ENCODE measurements at regions not wholly inside any gene's neighbourhood (a gene's known extent, or its start where the extent isn't known, plus 50 kb on each side); places are given as distances from the start of the nearest gene placed in this dataset.

DNA sequence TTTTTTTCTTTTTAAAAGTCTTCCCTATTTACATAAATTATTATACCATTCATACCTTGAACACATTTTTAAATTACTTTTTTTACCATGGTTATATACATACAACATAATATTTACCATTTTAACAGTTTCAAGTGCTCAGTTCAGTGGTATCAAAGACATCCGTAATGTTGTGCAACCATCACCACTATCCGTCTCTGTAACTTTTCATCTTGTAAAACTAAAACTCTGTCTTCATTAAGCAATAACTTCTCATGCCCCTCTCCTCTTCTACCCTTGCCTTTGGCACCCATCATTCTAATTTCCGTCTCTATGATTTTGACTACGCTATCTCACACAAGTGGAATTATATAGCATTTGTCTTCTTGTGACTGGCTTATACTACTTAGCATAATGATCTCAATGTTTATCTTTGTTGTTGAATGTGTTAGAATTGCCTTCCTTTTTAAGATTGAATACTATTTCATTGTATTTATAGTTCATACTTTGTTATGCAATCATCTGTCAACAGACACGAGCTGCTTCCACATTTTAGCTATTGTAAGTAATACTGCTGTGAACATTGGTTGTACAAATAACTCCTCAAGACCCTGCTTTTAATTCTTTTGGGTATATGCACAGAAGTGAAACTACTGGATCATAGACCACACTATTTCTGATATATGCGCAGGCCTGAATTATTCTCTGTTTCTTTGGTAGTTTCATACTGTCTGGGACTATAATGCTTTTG lies 689.5 kb upstream of the NCAM2 start:
- H3K9ac ChIP-seq (ENCODE audit: low read depth, low read length) = no peak overlapping the region
- no peak overlapping the region for H3K4me2 ChIP-seq (ENCODE audit: insufficient read depth, low read length)
- DNase-seq = no peak
- no peaks in the 10 kb centered on the region for H3K36me3 ChIP-seq (ENCODE audit: insufficient read depth, low read length)
- no peak overlapping the region for H3K27ac ChIP-seq (ENCODE audit: low read length)
- no peaks in the 10 kb centered on the region for H3K4me1 ChIP-seq (ENCODE audit: insufficient read depth, low read length)
- H3K4me3 ChIP-seq (ENCODE audit: low read depth in 1 of 2, low read length in 2 of 2) = no peak overlapping the region
- H3K79me2 ChIP-seq (ENCODE audit: insufficient read depth, low read length) = no peaks in the 10 kb centered on the region
- no peaks in the 10 kb centered on the region for H4K20me1 ChIP-seq (ENCODE audit: insufficient read depth, low read length)
- H2AFZ ChIP-seq (ENCODE audit: low read depth, low read length) = no peak overlapping the region
- no peaks in the 10 kb centered on the region for H3K27me3 ChIP-seq (ENCODE audit: insufficient read depth, low read length, poor library complexity)
- H3K9me3 ChIP-seq (ENCODE audit: insufficient read depth, low read length, severe bottlenecking) = no peaks in the 10 kb centered on the region
- TF ChIP-seq, protein P1, sequence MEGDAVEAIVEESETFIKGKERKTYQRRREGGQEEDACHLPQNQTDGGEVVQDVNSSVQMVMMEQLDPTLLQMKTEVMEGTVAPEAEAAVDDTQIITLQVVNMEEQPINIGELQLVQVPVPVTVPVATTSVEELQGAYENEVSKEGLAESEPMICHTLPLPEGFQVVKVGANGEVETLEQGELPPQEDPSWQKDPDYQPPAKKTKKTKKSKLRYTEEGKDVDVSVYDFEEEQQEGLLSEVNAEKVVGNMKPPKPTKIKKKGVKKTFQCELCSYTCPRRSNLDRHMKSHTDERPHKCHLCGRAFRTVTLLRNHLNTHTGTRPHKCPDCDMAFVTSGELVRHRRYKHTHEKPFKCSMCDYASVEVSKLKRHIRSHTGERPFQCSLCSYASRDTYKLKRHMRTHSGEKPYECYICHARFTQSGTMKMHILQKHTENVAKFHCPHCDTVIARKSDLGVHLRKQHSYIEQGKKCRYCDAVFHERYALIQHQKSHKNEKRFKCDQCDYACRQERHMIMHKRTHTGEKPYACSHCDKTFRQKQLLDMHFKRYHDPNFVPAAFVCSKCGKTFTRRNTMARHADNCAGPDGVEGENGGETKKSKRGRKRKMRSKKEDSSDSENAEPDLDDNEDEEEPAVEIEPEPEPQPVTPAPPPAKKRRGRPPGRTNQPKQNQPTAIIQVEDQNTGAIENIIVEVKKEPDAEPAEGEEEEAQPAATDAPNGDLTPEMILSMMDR (IDR thresholded peaks at IDR 0.05; ENCODE audit: borderline replicate concordance, extremely low read depth, low read length, poor library complexity, severe bottlenecking) = no peak
- no peak for TF ChIP-seq EZH2 (IDR thresholded peaks at IDR 0.05; ENCODE audit: borderline replicate concordance, low read depth, low read length, severe bottlenecking)
- ATAC-seq (ENCODE audit: insufficient read depth, low read depth) = no peak

DNA sequence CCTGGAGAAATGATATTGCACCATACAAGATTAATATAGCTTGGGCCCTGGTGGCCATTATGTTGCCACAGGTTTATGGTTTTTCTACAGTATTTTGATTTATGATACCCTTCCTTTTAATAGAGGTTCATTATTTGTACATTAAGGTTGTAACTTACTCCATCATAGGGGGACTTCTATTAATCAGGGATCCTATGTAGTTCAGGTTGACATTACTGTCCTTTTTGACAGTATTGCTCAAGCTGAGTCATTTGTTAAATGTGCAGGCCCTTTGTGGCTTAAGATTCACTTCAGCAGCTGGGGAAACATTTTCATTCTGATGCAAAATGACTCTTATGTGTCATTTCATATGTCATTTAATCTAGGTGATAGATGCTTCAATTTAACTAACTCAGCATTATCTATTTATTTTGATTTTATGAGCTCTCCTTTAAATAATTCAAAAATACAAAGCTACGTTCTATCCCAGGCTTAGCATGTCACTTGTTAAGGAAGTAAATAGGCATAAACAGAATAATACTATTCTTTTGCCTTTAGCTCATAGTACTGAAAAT lies 686.9 kb upstream of the NCAM2 start:
- no peaks in the 10 kb centered on the region for H4K20me1 ChIP-seq (ENCODE audit: insufficient read depth, low read length)
- no peak overlapping the region for H3K27ac ChIP-seq (ENCODE audit: low read length)
- no peak for ATAC-seq (ENCODE audit: insufficient read depth, low read depth)
- H3K36me3 ChIP-seq (ENCODE audit: insufficient read depth, low read length) = no peaks in the 10 kb centered on the region
- TF ChIP-seq, protein P1 (IDR thresholded peaks at IDR 0.05; ENCODE audit: borderline replicate concordance, extremely low read depth, low read length, poor library complexity, severe bottlenecking) = no peak
- no peak for TF ChIP-seq EZH2 (IDR thresholded peaks at IDR 0.05; ENCODE audit: borderline replicate concordance, low read depth, low read length, severe bottlenecking)
- H3K9me3 ChIP-seq (ENCODE audit: insufficient read depth, low read length, severe bottlenecking) = no peaks in the 10 kb centered on the region
- no peak for DNase-seq
- no peaks in the 10 kb centered on the region for H3K79me2 ChIP-seq (ENCODE audit: insufficient read depth, low read length)
- H3K4me2 ChIP-seq (ENCODE audit: insufficient read depth, low read length) = no peak overlapping the region
- no peak overlapping the region for H3K9ac ChIP-seq (ENCODE audit: low read depth, low read length)
- no peak overlapping the region for H3K4me3 ChIP-seq (ENCODE audit: low read depth in 1 of 2, low read length in 2 of 2)
- no peaks in the 10 kb centered on the region for H3K27me3 ChIP-seq (ENCODE audit: insufficient read depth, low read length, poor library complexity)
- no peaks in the 10 kb centered on the region for H3K4me1 ChIP-seq (ENCODE audit: insufficient read depth, low read length)
- no peak overlapping the region for H2AFZ ChIP-seq (ENCODE audit: low read depth, low read length)

DNA sequence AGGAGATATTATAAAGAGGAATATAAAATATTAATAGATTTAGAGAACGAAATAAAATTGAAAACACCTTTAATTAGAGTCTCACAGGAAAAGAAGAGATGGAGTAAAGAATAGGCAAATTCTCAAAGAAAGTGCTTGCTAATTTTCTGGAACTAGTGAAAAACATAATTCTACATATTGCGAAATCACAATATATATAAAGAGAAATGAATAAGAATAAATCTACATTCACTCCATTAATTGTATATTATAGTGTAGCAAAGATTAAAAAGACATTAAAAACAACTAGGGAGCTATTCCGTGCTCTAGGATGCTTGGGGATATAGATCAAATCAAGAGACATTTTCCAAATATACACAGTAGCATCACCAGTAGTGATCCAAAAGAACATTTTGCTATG lies 685.2 kb upstream of the NCAM2 start:
- DNase-seq = no peak
- no peak overlapping the region for H3K27ac ChIP-seq (ENCODE audit: low read length)
- H3K79me2 ChIP-seq (ENCODE audit: insufficient read depth, low read length) = no peaks in the 10 kb centered on the region
- H2AFZ ChIP-seq (ENCODE audit: low read depth, low read length) = no peak overlapping the region
- no peaks in the 10 kb centered on the region for H3K36me3 ChIP-seq (ENCODE audit: insufficient read depth, low read length)
- no peak overlapping the region for H3K9ac ChIP-seq (ENCODE audit: low read depth, low read length)
- no peaks in the 10 kb centered on the region for H3K9me3 ChIP-seq (ENCODE audit: insufficient read depth, low read length, severe bottlenecking)
- no peaks in the 10 kb centered on the region for H3K4me1 ChIP-seq (ENCODE audit: insufficient read depth, low read length)
- no peak overlapping the region for H3K4me2 ChIP-seq (ENCODE audit: insufficient read depth, low read length)
- no peaks in the 10 kb centered on the region for H3K27me3 ChIP-seq (ENCODE audit: insufficient read depth, low read length, poor library complexity)
- ATAC-seq (ENCODE audit: insufficient read depth, low read depth) = no peak
- no peak for TF ChIP-seq EZH2 (IDR thresholded peaks at IDR 0.05; ENCODE audit: borderline replicate concordance, low read depth, low read length, severe bottlenecking)
- TF ChIP-seq, protein P1 (IDR thresholded peaks at IDR 0.05; ENCODE audit: borderline replicate concordance, extremely low read depth, low read length, poor library complexity, severe bottlenecking) = no peak
- H4K20me1 ChIP-seq (ENCODE audit: insufficient read depth, low read length) = no peaks in the 10 kb centered on the region
- no peak overlapping the region for H3K4me3 ChIP-seq (ENCODE audit: low read depth in 1 of 2, low read length in 2 of 2)

All from DND-41 (cell line).